NB4 (cell line): ENCODE measurements at regions not wholly inside any gene's neighbourhood (a gene's known extent, or its start where the extent isn't known, plus 50 kb on each side); places are given as distances from the start of the nearest gene placed in this dataset.

ENCODE experiments used
- CTCF ChIP-seq: IDR thresholded peaks from one replicate; pipeline ENCODE4 v1.5.1; 2012; ENCODE audit warnings: low read depth, low read length
- MAX ChIP-seq: IDR thresholded peaks from 2 replicates; pipeline ENCODE4 v1.6.1; 2011; ENCODE audit warnings: low read depth, low read length
- POLR2A ChIP-seq: IDR thresholded peaks from 2 replicates; pipeline ENCODE4 v1.6.1; 2011; ENCODE audit warnings: mild to moderate bottlenecking; ENCODE audit not compliant: insufficient read length; ENCODE audit errors: extremely low read depth

- TF ChIP-seq CTCF: no peak
- TF ChIP-seq POLR2A: no peak
- TF ChIP-seq MAX: no peak
These were observed 1176.8 kb downstream of the EFNA5 start for GRCh38 chr5:106493910-106494309.
